Lower leg skin (tissue), 3 donors: ENCODE measurements at regions not wholly inside any gene's neighbourhood (a gene's known extent, or its start where the extent isn't known, plus 50 kb on each side); places are given as distances from the start of the nearest gene placed in this dataset.

Experiments
- CTCF ChIP-seq, 3 donors: fragments of 450-650 bp; IDR thresholded peaks; one replicate each; pipeline ENCODE4 v1.5.1; 2016; ENCODE audit warnings: antibody characterized with exemption in 3 of 3, mild to moderate bottlenecking in 3 of 3, moderate library complexity in 2 of 3
- POLR2A ChIP-seq, 2 donors: fragments of 450-650 bp; IDR thresholded peaks; one replicate each; pipeline ENCODE4 v1.6.1; 2016 to 2017; ENCODE audit warnings: antibody characterized with exemption in 2 of 2, mild to moderate bottlenecking in 1 of 2, moderate library complexity in 1 of 2

- TF ChIP-seq CTCF (IDR thresholded peaks at IDR 0.05), result no peak
- TF ChIP-seq POLR2A (IDR thresholded peaks at IDR 0.05), result no peak
Observed at GRCh38 chr6:133671376-133671775, 217.5 kb upstream of the TCF21 start.
